SK-N-SH (cell line): ENCODE measurements at regions not wholly inside any gene's neighbourhood (a gene's known extent, or its start where the extent isn't known, plus 50 kb on each side); places are given as distances from the start of the nearest gene placed in this dataset.

ENCODE experiments used
- CTCF ChIA-PET: fragments of 300-600, 350-600 bp; formaldehyde crosslinking; extraction: SDS; loops from one replicate; lab custom pipeline; 2021; lab: Yijun Ruan, JAX
- POLR2A ChIA-PET: fragments of 350-600 bp; sonication (Branson Sonifier 250); formaldehyde crosslinking; extraction: SDS; loops from one replicate; lab custom pipeline; 2020; ENCODE audit warnings: antibody characterized with exemption, inconsistent platforms; lab: Yijun Ruan, JAX
- DNase-seq: peaks from one replicate; pipeline ENCODE4 v3.0.0; 2012
- H2AFZ ChIP-seq: fragments of 200-600 bp; sonication (generic); 2 replicates; pipeline ENCODE4 v1.8.1; 2016; ENCODE audit warnings: antibody characterized with exemption, mild to moderate bottlenecking, low read depth
- H3F3A ChIP-seq: fragments of 200-600 bp; sonication (generic); replicated peaks from 2 replicates; pipeline ENCODE3; 2016; ENCODE audit warnings: antibody characterized with exemption, mild to moderate bottlenecking; ENCODE audit not compliant: insufficient read depth
- H3K27ac ChIP-seq, 2 experiments: fragments of 200-500 bp in 1 of 2; fragments of 200-600 bp in 1 of 2; sonication (Bioruptor generic) in 1 of 2; sonication (generic), shearing (Covaris generic) in 1 of 2; 2 replicates each; pipeline versions ENCODE4 v1.5.1 to v1.6.1; 2014 to 2016; ENCODE audit warnings: low read depth in 2 of 2, inconsistent platforms in 1 of 2, low read length in 1 of 2, mild to moderate bottlenecking in 1 of 2, mixed read lengths in 1 of 2
- H3K27me3 ChIP-seq: fragments of 200-600 bp; sonication (generic), shearing (Covaris generic); 2 replicates; pipeline ENCODE4 v1.6.1; 2016; ENCODE audit warnings: mixed run types; ENCODE audit not compliant: insufficient read depth
- H3K36me3 ChIP-seq, 2 experiments: fragments of 200-500 bp in 1 of 2; fragments of 200-600 bp in 1 of 2; sonication (Bioruptor generic) in 1 of 2; sonication (generic) in 1 of 2; replicated peaks in 1 of 2; 2 replicates each; pipeline versions ENCODE3 to v1.5.1; 2014 to 2016; ENCODE audit warnings: low read length in 1 of 2, mild to moderate bottlenecking in 1 of 2; ENCODE audit not compliant: insufficient read depth in 2 of 2, control insufficient read depth in 1 of 2
- H3K4me1 ChIP-seq, 2 experiments: fragments of 200-500 bp in 1 of 2; fragments of 200-600 bp in 1 of 2; sonication (Bioruptor generic) in 1 of 2; sonication (generic), shearing (Covaris generic) in 1 of 2; 2 replicates each; pipeline versions ENCODE4 v1.5.1 to v1.6.1; 2014 to 2016; ENCODE audit warnings: low read depth in 1 of 2, low read length in 1 of 2, mixed run types in 1 of 2; ENCODE audit not compliant: insufficient read depth in 2 of 2, control insufficient read depth in 1 of 2
- H3K4me2 ChIP-seq: fragments of 200-600 bp; sonication (generic), shearing (Covaris generic); 2 replicates; pipeline ENCODE4 v1.6.1; 2017; ENCODE audit warnings: mixed run types
- H3K4me3 ChIP-seq, 2 experiments: fragments of 200-500 bp in 1 of 2; fragments of 200-600 bp in 1 of 2; sonication (Bioruptor generic) in 1 of 2; sonication (generic), shearing (Covaris generic) in 1 of 2; 2 replicates each; pipeline versions ENCODE4 v1.5.1 to v1.8.1; 2014 to 2016; ENCODE audit warnings: low read depth in 2 of 2, inconsistent platforms in 1 of 2, low read length in 1 of 2, mild to moderate bottlenecking in 1 of 2, mixed read lengths in 1 of 2, moderate library complexity in 1 of 2
- H3K79me2 ChIP-seq: fragments of 200-600 bp; sonication (generic); 2 replicates; pipeline ENCODE4 v1.8.1; 2017; ENCODE audit warnings: mild to moderate bottlenecking; ENCODE audit not compliant: insufficient read depth
- H3K9ac ChIP-seq: fragments of 200-600 bp; sonication (generic); 2 replicates; pipeline ENCODE4 v1.6.1; 2017; ENCODE audit warnings: mixed run types
- H3K9me2 ChIP-seq: fragments of 200-600 bp; sonication (generic); 2 replicates; pipeline ENCODE4 v1.6.1; 2017; ENCODE audit warnings: mixed run types
- H3K9me3 ChIP-seq: fragments of 200-600 bp; sonication (generic); 2 replicates; pipeline ENCODE4 v1.6.1; 2017; ENCODE audit warnings: mixed run types, mild to moderate bottlenecking, moderate library complexity
- H4K20me1 ChIP-seq: fragments of 200-600 bp; sonication (generic); 2 replicates; pipeline ENCODE4 v1.6.1; 2017; ENCODE audit warnings: mild to moderate bottlenecking, mixed run types; ENCODE audit not compliant: insufficient read depth
- ELF1 ChIP-seq: IDR thresholded peaks from 2 replicates; pipeline ENCODE4 v1.4.0; 2012
- FOSL2 ChIP-seq: IDR thresholded peaks from 2 replicates; pipeline ENCODE4 v1.4.0; 2012; ENCODE audit warnings: low read depth, mild to moderate bottlenecking, moderate library complexity, borderline replicate concordance
- IRF3 ChIP-seq: fragments of 150-350 bp; IDR thresholded peaks from 2 replicates; pipeline ENCODE4 v1.6.1; 2016; ENCODE audit warnings: mild to moderate bottlenecking, low read depth, low read length
- MAX ChIP-seq: IDR thresholded peaks from 2 replicates; pipeline ENCODE4 v1.4.0; 2012; ENCODE audit warnings: low read depth
- MXI1 ChIP-seq: IDR thresholded peaks from 2 replicates; pipeline ENCODE4 v1.6.1; 2012; ENCODE audit warnings: mild to moderate bottlenecking, low read depth, low read length, improper control_type of control experiment
- PBX3 ChIP-seq: IDR thresholded peaks from 2 replicates; pipeline ENCODE4; 2012
- POLR2AphosphoS5 ChIP-seq: IDR thresholded peaks from 2 replicates; pipeline ENCODE4 v1.6.1; 2012; ENCODE audit warnings: low read depth, low read length
- RCOR1 ChIP-seq: fragments of 150-350 bp; IDR thresholded peaks from 2 replicates; pipeline ENCODE4 v1.6.1; 2017; ENCODE audit warnings: antibody characterized with exemption, low read length
- RXRA ChIP-seq: IDR thresholded peaks from 2 replicates; pipeline ENCODE4 v1.4.0; 2012; ENCODE audit warnings: low read depth, mild to moderate bottlenecking, borderline replicate concordance
- USF1 ChIP-seq: IDR thresholded peaks from 2 replicates; pipeline ENCODE4 v1.4.0; 2012; ENCODE audit warnings: low read depth, borderline replicate concordance
- USF2 ChIP-seq: fragments of 150-350 bp; IDR thresholded peaks from 2 replicates; pipeline ENCODE4 v1.6.1; 2017; ENCODE audit warnings: antibody characterized with exemption, low read length, low read depth, borderline replicate concordance
- WGBS: methylation state at CpG from one replicate; pipeline ENCODE4 v1.1.6; 2017; ENCODE audit warnings: low lambda C conversion rate; 5-methylcytosine and 5-hydroxymethylcytosine counted together

GRCh38 chr10:33833566-33833965 is 499.1 kb upstream of the NRP1 start:
- 86% methylated on average over 5 of the region's 5 CpGs for WGBS
- POLR2A ChIA-PET: no interaction called here

GRCh38 chr10:33832124-33832787 is 497.8 kb upstream of the NRP1 start:
- ChIA-PET POLR2A (no interaction called here), CTCF (interaction anchor here (1.2 to 1.3 kb wide), 2 partner anchors 9 to 10 kb away, joined by 3 read pairs; no protein-coding TSS in a partner anchor)
- no peaks in the 10 kb centered on the region for H3K36me3 ChIP-seq
- H3F3A ChIP-seq: no peaks in the 10 kb centered on the region
- no peaks in the 10 kb centered on the region for H3K9me3 ChIP-seq
- no peak overlapping the region for H3K9ac ChIP-seq
- peaks cover 0 to 3% of the 10 kb centered on the region in 2 experiments; a peak in 1 of 4 replicates for H3K4me1 ChIP-seq
- no peaks in the 10 kb centered on the region for H3K9me2 ChIP-seq
- H3K27ac ChIP-seq: no peak overlapping the region
- no peak for DNase-seq
- H3K79me2 ChIP-seq: no peaks in the 10 kb centered on the region
- no peak overlapping the region for H3K4me2 ChIP-seq
- TF ChIP-seq USF1: no peak
- no peak for TF ChIP-seq ELF1
- no peak for TF ChIP-seq IRF3
- no peak for TF ChIP-seq POLR2AphosphoS5
- TF ChIP-seq, all 33 proteins: peak for 0
- 49% methylated on average over 4 of the region's 4 CpGs for WGBS
- Histone ChIP-seq H2AFZ (no peak overlapping the region), H4K20me1 (no peaks in the 10 kb centered on the region), H3K27me3 (no peaks in the 10 kb centered on the region), H3K4me3 (no peak overlapping the region)

More at GRCh38 chr10:33833566-33833965, 499.1 kb upstream of the NRP1 start:
- no peak for TF ChIP-seq USF1
- TF ChIP-seq RXRA: no peak
- TF ChIP-seq MXI1: no peak
- no peak for TF ChIP-seq FOSL2
- no peak for TF ChIP-seq RCOR1
- TF ChIP-seq PBX3: no peak
- no peak for TF ChIP-seq USF2
- TF ChIP-seq MAX: no peak
- no peak overlapping the region for H3K27ac ChIP-seq
- CTCF ChIA-PET: no interaction called here
- H3K9ac ChIP-seq: no peak overlapping the region
- no peak overlapping the region for H3K4me3 ChIP-seq
- H3K36me3 ChIP-seq: no peaks in the 10 kb centered on the region
- no peaks in the 10 kb centered on the region for H3K9me2 ChIP-seq
- H3F3A ChIP-seq: no peaks in the 10 kb centered on the region
- no peak for DNase-seq
- peaks cover 0 to 3% of the 10 kb centered on the region in 2 experiments; a peak in 1 of 4 replicates for H3K4me1 ChIP-seq
- no peaks in the 10 kb centered on the region for H3K27me3 ChIP-seq
- H3K4me2 ChIP-seq: no peak overlapping the region
- no peaks in the 10 kb centered on the region for H4K20me1 ChIP-seq
- no peak overlapping the region for H2AFZ ChIP-seq
- no peaks in the 10 kb centered on the region for H3K9me3 ChIP-seq
- no peaks in the 10 kb centered on the region for H3K79me2 ChIP-seq
